CD14-positive monocyte (primary cell): ENCODE measurements at regions not wholly inside any gene's neighbourhood (a gene's known extent, or its start where the extent isn't known, plus 50 kb on each side); places are given as distances from the start of the nearest gene placed in this dataset.

Experiments
- DNase-seq, 3 donors: peaks; one replicate each; pipeline ENCODE4 v3.0.0-alpha.2; 2011 to 2022
- H2AFZ ChIP-seq: 2 replicates; pipeline ENCODE4 v1.6.0; 2012; ENCODE audit warnings: mild to moderate bottlenecking, low read depth, low read length, inconsistent platforms; ENCODE audit not compliant: insufficient read depth, poor library complexity, severe bottlenecking
- H3K27ac ChIP-seq, 2 donors: 1 replicate in 1 of 2; 2 replicates in 1 of 2; pipeline ENCODE4 v1.5.1; 2012 to 2013; ENCODE audit warnings: low read length in 2 of 2, control low read depth in 1 of 2, inconsistent platforms in 1 of 2, low read depth in 1 of 2, mild to moderate bottlenecking in 1 of 2
- H3K27me3 ChIP-seq, 2 donors: one replicate each; pipeline versions ENCODE4 v1.6.0 to v1.6.1; 2011 to 2013; ENCODE audit warnings: low read length in 2 of 2; ENCODE audit not compliant: control insufficient read depth in 2 of 2, insufficient read depth in 2 of 2
- H3K36me3 ChIP-seq, 2 donors: replicated peaks in 1 of 2; 1 replicate in 1 of 2; 2 replicates in 1 of 2; pipeline versions ENCODE4 v1.5.1 to v1.6.1; 2012 to 2013; ENCODE audit warnings: low read length in 2 of 2, control low read depth in 1 of 2, inconsistent platforms in 1 of 2, mild to moderate bottlenecking in 1 of 2; ENCODE audit not compliant: insufficient read depth in 2 of 2, control insufficient read depth in 1 of 2
- H3K4me1 ChIP-seq, 2 donors: 1 replicate in 1 of 2; 2 replicates in 1 of 2; pipeline versions ENCODE4 v1.5.1 to v1.6.1; 2012 to 2013; ENCODE audit warnings: low read length in 2 of 2, control low read depth in 1 of 2, inconsistent platforms in 1 of 2, mild to moderate bottlenecking in 1 of 2, moderate library complexity in 1 of 2; ENCODE audit not compliant: insufficient read depth in 2 of 2, control insufficient read depth in 1 of 2
- H3K4me2 ChIP-seq: replicated peaks from 2 replicates; pipeline ENCODE3; 2012; ENCODE audit warnings: low read length, moderate library complexity, mild to moderate bottlenecking; ENCODE audit not compliant: poor library complexity, severe bottlenecking; ENCODE audit errors: extremely low read depth
- H3K4me3 ChIP-seq, 3 experiments: fragments of 200-600 bp in 1 of 3; sonication (generic) in 1 of 3; replicated peaks in 1 of 3; 1 replicate in 2 of 3; 2 replicates in 1 of 3; pipeline ENCODE4 v1.5.1; 2011 to 2013; ENCODE audit warnings: low read length in 3 of 3, mild to moderate bottlenecking in 3 of 3, control low read depth in 2 of 3, low read depth in 2 of 3, inconsistent platforms in 1 of 3, moderate library complexity in 1 of 3
- H3K79me2 ChIP-seq: 2 replicates; pipeline ENCODE4 v1.6.0; 2012; ENCODE audit warnings: mild to moderate bottlenecking, control low read depth, inconsistent platforms, low read length, moderate library complexity; ENCODE audit not compliant: insufficient read depth
- H3K9ac ChIP-seq: 2 replicates; pipeline ENCODE4 v1.6.0; 2017; ENCODE audit warnings: low read length, mild to moderate bottlenecking; ENCODE audit not compliant: insufficient read depth, poor library complexity, severe bottlenecking
- H3K9me3 ChIP-seq, 2 donors: replicated peaks in 1 of 2; 1 replicate in 1 of 2; 2 replicates in 1 of 2; pipeline versions ENCODE4 v1.5.1 to v1.6.1; 2012 to 2013; ENCODE audit warnings: low read length in 2 of 2, control low read depth in 1 of 2; ENCODE audit not compliant: control insufficient read depth in 1 of 2, insufficient read depth in 1 of 2
- H4K20me1 ChIP-seq: 2 replicates; pipeline ENCODE4 v1.6.0; 2012; ENCODE audit warnings: mild to moderate bottlenecking, low read length, control low read depth, moderate library complexity; ENCODE audit not compliant: insufficient read depth
- H3K27ac Mint-ChIP-seq, 7 donors: one replicate each; pipeline ENCODE4 v1.8.0; 2020; ENCODE audit warnings: mild to moderate bottlenecking in 7 of 7, mixed read lengths in 7 of 7, moderate library complexity in 6 of 7, inconsistent platforms in 2 of 7
- H3K27me3 Mint-ChIP-seq, 3 donors: one replicate each; pipeline ENCODE4 v1.8.0; 2021 to 2022; ENCODE audit warnings: low read depth in 3 of 3, mild to moderate bottlenecking in 3 of 3, mixed read lengths in 3 of 3, moderate library complexity in 3 of 3, inconsistent platforms in 1 of 3
- H3K36me3 Mint-ChIP-seq, 2 donors: one replicate each; pipeline ENCODE4 v1.8.0; 2020; ENCODE audit warnings: mixed read lengths in 2 of 2, inconsistent platforms in 1 of 2, mild to moderate bottlenecking in 1 of 2
- H3K4me1 Mint-ChIP-seq: one replicate; pipeline ENCODE4 v1.8.0; 2020; ENCODE audit warnings: mild to moderate bottlenecking, mixed read lengths
- H3K4me3 Mint-ChIP-seq, 2 donors: one replicate each; pipeline ENCODE4 v1.8.0; 2020; ENCODE audit warnings: mild to moderate bottlenecking in 2 of 2, mixed read lengths in 2 of 2, moderate library complexity in 1 of 2
- H3K9me3 Mint-ChIP-seq, 7 donors: one replicate each; pipeline ENCODE4 v1.8.0; 2020 to 2022; ENCODE audit warnings: mixed read lengths in 7 of 7, mild to moderate bottlenecking in 6 of 7, moderate library complexity in 6 of 7, inconsistent platforms in 2 of 7
- WGBS: methylation state at CpG from one replicate; pipeline ENCODE4 v1.1.5; 2013; ENCODE audit warnings: missing lambda C conversion rate; ENCODE audit not compliant: insufficient coverage; 5-methylcytosine and 5-hydroxymethylcytosine counted together
- intact Hi-C, 2 donors: fragments of 100-400 bp; cut with micrococcal nuclease; formaldehyde crosslinking; loops; one replicate each; pipeline versions ENCODE4 v1.15.0 to v1.15.1; 2023
- TF ChIP-seq, protein P1 (sequence below): fragments of 200-600 bp; IDR thresholded peaks from one replicate; pipeline ENCODE4 v1.8.0; 2022; ENCODE audit warnings: antibody characterized with exemption, mild to moderate bottlenecking

DNA sequence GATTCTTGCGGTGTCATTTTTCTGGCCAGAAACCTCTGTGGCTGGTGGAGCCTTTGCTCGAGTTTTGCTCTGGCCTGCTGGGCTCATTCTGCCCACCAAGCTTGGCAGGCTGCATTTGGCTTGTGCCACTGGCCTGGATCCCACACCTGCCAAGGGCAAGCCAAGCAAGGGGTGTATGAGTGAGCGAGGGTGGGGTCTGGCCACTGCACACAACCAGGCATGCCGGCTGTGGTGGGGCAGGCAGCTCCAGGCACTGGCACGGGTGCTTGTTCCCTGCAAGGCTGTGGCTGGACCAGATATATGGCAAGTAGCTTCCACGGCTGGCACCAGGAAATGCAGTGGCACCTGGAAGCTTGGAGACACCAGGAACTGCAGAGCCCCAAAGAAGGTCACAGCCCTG is 68.6 kb upstream of the PPP3CA start:
- H2AFZ ChIP-seq: no peak overlapping the region
- intact Hi-C loops: no loop called here
- Mint-ChIP-seq H3K27me3 (peaks cover 1 to 4% (median 2%) of the 10 kb centered on the region in 3 donors), H3K27ac (no peak overlapping the region), H3K36me3 (no peaks in the 10 kb centered on the region), H3K4me3 (no peak overlapping the region), H3K4me1 (no peaks in the 10 kb centered on the region), H3K9me3 (peaks cover 0 to 12% (median 4%) of the 10 kb centered on the region in 7 donors)
- peaks cover 0 to 9% of the 10 kb centered on the region in 2 donors for H3K9me3 ChIP-seq
- H3K4me3 ChIP-seq: no peak overlapping the region
- 94% methylated on average over 6 of the region's 6 CpGs for WGBS
- H3K36me3 ChIP-seq: no peaks in the 10 kb centered on the region
- no peaks in the 10 kb centered on the region for H3K27me3 ChIP-seq
- H3K4me2 ChIP-seq: no peak overlapping the region
- H3K4me1 ChIP-seq: no peaks in the 10 kb centered on the region
- no peak overlapping the region for H3K9ac ChIP-seq
- no peaks in the 10 kb centered on the region for H4K20me1 ChIP-seq
- H3K27ac ChIP-seq: no peak overlapping the region
- TF ChIP-seq, protein P1, sequence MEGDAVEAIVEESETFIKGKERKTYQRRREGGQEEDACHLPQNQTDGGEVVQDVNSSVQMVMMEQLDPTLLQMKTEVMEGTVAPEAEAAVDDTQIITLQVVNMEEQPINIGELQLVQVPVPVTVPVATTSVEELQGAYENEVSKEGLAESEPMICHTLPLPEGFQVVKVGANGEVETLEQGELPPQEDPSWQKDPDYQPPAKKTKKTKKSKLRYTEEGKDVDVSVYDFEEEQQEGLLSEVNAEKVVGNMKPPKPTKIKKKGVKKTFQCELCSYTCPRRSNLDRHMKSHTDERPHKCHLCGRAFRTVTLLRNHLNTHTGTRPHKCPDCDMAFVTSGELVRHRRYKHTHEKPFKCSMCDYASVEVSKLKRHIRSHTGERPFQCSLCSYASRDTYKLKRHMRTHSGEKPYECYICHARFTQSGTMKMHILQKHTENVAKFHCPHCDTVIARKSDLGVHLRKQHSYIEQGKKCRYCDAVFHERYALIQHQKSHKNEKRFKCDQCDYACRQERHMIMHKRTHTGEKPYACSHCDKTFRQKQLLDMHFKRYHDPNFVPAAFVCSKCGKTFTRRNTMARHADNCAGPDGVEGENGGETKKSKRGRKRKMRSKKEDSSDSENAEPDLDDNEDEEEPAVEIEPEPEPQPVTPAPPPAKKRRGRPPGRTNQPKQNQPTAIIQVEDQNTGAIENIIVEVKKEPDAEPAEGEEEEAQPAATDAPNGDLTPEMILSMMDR: no peak
- H3K79me2 ChIP-seq: no peaks in the 10 kb centered on the region
- DNase-seq: no peak

DNA sequence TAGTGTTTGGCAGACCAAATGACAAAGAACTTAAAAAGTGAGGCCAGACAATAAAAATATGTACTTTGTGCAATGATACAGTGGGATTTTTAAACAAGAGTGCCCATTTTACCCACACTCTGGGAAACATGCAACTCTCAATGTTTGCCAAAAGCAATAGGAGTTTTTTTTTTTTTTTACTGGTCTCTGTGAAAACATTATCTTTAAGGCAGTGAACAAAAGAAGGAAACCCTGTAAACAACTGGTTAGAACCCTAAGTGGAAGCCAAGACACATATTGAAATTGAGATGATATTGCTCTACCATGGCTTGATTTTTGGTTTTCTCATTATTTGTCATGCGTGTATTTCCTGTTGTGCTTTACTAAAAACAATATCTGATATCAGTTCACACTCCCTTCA is 67.2 kb upstream of the PPP3CA start:
- no peaks in the 10 kb centered on the region for H4K20me1 ChIP-seq
- H3K36me3 Mint-ChIP-seq: no peaks in the 10 kb centered on the region
- H3K4me1 Mint-ChIP-seq: no peaks in the 10 kb centered on the region
- TF ChIP-seq, protein P1: no peak
- no peak overlapping the region for H3K4me3 ChIP-seq
- H3K27ac Mint-ChIP-seq: no peak overlapping the region
- no peaks in the 10 kb centered on the region for H3K4me1 ChIP-seq
- H3K9me3 ChIP-seq: peaks cover 0 to 9% of the 10 kb centered on the region in 2 donors
- no peaks in the 10 kb centered on the region for H3K79me2 ChIP-seq
- H3K9ac ChIP-seq: no peak overlapping the region
- no peak overlapping the region for H3K4me3 Mint-ChIP-seq
- H3K27me3 ChIP-seq: no peaks in the 10 kb centered on the region
- DNase-seq: no peak
- H3K27ac ChIP-seq: no peak overlapping the region
- H3K36me3 ChIP-seq: no peaks in the 10 kb centered on the region
- WGBS: no CpG with 5 or more reads among the region's 1 CpG
- no peak overlapping the region for H3K4me2 ChIP-seq
- intact Hi-C loops: no loop called here
- peaks cover 1 to 4% (median 2%) of the 10 kb centered on the region in 3 donors for H3K27me3 Mint-ChIP-seq
- peaks cover 0 to 12% (median 4%) of the 10 kb centered on the region in 7 donors for H3K9me3 Mint-ChIP-seq
- H2AFZ ChIP-seq: no peak overlapping the region
